Lung microvascular endothelial cell (primary cell): ENCODE measurements at regions not wholly inside any gene's neighbourhood (a gene's known extent, or its start where the extent isn't known, plus 50 kb on each side); places are given as distances from the start of the nearest gene placed in this dataset.

Source experiments
- DNase-seq, 2 donors: peaks; one replicate each; pipeline versions ENCODE4 v3.0.0 to v3.0.0-alpha.2; 2010; ENCODE audit warnings: low read depth in 2 of 2

DNA sequence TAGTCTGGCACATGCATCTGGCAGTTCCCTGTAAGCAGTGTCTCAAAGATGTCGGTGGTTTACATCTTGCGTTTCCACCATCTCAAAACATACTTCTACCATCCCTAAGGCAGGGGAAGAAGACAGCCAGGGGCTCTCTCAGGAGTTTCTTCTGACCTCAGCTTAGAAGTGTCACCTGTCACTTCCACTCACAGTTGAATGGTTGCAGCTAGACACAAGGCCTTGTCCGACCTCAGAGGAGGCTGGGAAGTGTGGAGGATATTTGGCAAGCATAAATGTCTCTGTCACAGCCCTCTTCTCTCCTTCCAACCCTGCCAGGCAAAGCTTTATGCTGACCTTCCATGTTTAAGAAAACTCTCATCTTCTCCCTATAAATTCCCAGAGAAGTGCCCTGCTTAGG lies 193.3 kb downstream of the HERPUD2 start:
- DNase-seq, result no peak

DNA sequence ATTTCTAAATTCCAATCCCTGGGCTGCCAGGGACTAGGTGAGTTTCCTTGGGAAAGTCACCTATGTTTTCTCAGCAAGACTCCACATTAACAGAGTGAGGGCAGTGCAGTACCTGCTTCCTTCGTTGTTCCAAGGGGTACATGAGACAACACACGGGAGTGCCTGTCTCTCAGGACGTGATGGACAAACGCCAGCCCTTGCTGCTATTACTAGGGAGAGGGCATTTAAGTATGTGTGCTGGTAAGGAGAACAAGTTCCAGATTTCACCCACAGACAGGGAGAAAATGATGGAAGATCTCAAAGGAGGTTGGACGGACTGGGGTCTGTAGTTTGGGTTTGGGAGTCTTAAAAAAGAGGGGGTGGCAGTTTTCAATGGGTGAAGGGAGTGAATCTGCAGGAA lies 195.7 kb downstream of the HERPUD2 start:
- DNase-seq, result no peak

DNA sequence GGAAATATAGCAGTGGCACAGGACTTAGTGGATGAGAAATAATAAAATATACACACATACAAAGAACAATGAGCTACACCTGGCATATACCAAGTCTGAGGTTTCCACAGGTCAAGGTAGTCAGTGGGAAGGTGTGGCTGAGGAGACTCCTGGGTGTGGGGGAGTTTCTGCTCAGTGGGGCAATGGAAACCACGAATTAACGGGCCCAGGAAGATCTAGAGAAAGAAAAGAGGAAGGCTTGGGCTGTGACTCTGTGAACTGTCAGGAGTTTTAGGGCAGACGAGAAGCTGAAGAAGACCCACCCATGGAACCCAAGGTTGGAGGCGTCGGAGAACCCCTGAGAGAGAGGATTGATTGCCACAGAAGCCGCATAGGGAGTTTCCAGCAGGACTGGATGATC lies 196.5 kb downstream of the HERPUD2 start:
- no peak for DNase-seq

DNA sequence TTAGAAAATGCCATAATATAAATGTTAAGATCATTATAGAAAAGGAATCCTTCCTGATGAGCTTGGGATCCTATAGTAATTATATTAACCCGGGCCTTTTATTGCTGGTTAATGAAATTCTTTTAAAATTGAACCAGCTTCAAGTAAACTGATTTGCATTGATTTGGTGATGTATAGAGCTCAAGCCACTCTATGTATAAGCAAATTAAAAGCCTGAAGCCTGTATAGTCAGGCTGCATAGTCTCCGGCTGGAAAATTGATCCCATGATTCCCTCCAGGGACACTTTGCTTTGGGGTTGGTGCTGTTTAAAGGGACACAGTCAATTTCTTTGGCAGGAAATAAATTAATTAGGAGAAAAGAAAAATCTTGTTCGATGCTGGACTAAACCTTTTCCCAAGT lies 199.1 kb downstream of the HERPUD2 start:
- DNase-seq, result no peak

DNA sequence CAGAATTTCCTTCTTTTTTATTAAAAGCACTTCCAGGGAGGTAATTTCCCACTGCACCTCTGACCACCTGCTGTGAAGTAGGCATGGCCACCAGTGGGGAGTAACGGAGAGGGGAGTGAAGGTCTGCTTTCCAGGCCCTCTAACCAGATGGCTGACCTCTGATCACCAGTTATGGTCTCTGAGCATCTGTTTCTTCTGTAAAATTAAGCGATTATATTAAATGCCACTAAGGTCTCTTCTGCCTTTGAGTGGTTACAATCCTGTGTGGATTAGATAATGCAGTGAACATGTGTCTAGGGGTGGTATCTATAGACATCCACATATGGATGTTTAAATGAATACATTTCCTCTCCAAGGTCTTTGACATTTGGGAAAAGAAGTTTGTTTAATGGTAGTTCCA lies 199.6 kb downstream of the HERPUD2 start:
- no peak for DNase-seq

DNA sequence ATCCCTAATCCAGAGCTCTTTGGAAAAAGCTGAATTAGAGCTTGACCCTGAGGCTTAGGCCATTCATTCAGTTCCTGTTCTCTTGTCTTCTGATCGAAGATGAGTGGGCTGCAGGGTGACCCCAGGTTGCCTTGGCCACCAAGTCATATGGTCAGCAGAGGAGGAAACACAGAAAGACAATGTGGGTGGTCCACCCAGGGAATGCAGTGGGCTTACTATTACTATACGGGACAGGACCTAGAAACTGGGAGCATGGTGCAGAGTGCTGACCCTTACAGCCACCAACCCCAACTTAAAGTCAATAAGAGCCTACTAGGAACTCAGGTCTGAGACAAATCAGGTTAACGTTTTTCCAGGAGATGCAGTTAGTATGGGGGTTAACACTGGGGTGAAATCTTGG lies 200.5 kb downstream of the HERPUD2 start:
- DNase-seq, result no peak

DNA sequence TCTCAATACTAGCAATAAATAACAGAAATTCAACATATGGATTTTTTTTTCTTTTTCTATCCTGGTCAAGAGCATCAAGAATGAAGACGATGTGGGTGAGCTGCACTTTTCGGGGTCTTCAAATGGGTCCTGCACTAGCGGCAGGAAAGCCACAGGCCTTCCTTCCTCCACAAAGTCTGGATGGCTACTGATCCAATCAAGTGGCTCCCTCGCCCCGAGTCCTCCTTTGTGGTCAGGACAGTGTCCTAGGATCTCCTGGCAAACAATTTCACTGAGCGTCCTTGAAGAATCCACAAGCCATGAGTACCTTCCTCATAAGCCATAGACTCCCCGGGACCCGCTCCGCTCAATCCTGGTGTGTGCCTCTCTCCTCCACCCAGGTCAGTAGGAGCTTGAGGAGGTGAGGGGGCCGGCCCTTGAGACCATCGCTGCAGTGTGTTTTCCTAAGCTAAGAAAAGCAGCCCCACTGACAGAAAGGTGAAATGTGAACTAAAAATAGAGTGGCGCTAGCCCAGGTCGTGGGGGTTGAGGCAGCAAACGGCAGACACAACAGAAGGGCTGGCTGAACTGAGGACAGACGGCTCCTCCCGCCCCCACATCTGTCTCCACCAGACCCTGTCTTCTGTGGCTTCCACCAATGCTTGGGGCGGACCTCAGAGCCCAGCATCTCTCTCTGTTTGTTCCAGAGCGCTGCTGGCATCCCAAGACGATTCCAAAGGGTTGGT lies 202.3 kb downstream of the HERPUD2 start:
- no peak for DNase-seq

DNA sequence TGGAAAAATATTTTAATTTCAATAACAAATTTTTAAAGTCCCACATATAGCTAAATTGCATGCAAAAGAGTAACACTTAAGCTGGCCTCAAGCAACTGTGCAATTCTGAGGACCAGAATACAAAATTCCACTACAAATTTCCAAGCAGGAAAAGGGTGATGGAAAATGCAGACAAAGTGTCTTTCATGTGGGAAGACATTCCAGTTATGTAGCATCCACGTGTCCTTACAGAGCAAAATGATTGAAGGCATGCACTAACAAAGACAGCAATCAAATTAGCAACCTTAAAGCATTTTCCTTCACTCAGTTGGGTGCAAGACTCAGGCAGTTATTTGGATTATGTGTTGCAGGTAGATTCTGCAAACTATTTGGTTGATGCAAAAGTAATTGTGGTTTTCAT lies 203.7 kb downstream of the HERPUD2 start:
- DNase-seq, result no peak

DNA sequence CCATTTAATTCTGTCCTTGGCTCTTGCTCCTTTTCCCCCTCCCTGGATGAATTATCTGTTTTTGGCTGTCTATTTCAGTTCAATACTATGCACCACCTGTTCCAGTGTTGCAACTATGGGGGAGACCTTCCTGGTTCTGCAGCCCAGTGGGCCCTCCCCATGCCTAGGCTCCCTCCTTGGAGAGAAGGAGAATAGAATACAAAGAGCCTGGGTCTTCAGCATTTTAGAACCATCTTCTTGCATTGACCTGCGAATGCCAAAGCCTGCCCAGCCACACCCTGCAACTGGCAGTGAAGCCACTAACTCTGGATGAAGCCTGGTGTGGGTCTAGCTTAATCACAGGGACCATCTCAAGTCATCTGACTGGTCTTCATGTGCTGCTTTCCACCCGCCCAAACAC lies 207.1 kb downstream of the HERPUD2 start:
- DNase-seq, result no peak

DNA sequence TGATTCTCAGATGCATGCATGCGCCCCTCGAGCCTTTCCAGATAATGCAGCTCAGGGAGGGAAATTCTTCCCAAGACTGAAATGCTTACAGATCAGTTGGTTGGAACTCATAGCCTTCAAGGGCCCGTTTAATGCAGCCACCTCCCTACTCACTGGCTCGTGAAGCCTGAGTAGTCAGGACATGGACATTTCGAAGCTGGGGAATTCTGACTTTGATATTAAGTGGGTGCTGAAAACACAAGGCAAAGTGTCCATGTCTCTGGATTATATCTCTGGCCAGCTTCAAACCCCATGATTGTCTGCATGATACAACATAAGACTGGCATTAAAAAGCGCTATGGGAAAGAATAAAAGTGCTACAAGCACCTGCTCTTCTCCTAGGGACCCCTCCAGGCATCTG lies 207.5 kb downstream of the HERPUD2 start:
- no peak for DNase-seq

DNA sequence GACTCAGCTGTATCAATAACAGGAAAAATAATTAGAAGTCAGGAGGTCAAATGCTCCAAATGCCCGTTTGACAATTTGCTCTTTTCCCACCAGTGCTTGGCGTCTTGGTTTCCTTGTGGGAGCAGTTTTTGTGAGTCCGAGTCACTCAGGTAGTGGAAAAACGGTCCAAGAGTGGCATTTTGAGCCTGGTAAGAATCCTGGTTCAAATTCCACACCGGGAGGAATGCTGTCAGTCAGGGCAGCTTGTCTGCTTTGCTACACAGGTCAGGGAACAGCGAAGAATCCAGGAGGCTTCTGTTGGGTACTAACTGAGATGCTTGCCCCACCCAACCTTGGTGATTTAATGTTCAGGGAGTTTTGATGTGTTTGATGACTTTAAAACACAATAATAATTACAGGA lies 209.5 kb downstream of the HERPUD2 start:
- no peak for DNase-seq

DNA sequence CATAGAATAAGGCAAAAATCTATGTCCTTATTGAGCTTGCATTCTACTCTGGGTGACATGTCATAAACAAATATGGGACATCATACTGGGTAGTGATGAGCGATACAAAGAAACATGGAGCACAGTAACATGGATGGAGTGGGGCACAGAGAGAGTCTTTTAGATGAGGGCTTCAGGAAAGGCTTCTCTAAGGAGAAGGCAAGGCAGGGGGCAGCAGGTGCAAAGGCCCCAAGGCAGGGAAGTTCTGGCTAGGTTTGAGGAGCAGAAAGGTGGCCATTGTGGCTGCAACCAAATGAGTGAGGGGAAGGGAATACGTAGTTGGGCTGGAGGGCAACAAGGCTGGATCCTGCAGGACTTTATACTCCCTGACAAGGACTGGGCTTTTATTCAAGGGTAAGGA lies 211.4 kb downstream of the HERPUD2 start:
- no peak for DNase-seq

DNA sequence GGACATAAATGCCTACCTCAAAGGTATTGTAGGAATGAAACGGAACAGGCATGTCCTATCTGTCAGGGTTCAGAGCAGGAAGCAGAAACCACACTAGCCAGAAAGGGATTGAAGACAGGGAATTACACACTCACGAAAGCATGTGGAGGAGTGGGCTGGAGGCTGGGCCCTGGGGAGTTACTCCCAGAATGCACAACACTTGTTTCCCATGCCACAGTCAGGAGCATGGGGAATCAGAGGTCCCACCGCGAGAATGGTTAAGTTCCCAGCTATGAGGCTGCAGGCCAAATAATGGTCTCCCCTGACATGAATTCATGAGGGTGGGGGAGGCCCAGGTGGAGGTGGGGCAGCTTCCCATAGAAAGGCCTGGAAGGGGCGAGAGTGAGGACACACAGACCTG lies 212.7 kb downstream of the HERPUD2 start:
- no peak for DNase-seq

DNA sequence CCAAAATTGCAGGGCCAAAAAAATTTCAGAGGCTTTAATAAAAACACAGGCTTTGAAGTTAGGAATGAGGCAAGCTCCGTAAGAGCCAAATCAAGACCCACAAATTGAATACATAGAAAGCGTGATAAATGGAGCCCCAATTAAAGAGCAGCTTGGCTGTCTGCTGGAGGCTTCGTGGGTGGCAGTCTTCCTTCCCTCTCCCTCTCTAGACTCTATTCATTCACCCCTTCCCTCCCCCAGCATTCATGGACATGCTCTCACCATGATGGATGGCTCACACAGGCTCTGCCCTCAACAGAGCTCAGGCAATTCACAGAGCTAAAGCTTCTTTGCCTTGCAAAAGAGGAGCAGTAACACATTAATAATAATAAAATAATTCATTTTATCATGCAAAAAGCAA lies 214.1 kb downstream of the HERPUD2 start:
- DNase-seq, result no peak

DNA sequence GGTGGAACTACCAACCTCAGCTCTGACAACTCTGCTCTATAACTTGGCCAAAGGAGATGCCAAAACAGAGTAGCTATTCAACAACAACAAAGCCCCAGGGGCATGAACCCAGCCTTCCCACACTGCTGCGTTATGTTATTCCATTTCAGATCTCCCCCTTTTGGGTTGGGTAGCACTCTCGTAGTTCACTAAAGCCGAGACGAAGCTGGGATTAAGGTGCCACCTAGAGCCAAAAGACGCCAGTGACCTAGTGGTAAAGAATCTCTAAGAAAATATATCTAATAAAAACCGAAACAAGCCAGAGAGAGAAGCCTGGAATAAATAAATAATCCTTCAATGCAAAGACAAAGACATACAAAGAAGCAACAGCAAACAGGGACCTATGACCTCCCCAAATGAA lies 217.3 kb downstream of the HERPUD2 start:
- no peak for DNase-seq

DNA sequence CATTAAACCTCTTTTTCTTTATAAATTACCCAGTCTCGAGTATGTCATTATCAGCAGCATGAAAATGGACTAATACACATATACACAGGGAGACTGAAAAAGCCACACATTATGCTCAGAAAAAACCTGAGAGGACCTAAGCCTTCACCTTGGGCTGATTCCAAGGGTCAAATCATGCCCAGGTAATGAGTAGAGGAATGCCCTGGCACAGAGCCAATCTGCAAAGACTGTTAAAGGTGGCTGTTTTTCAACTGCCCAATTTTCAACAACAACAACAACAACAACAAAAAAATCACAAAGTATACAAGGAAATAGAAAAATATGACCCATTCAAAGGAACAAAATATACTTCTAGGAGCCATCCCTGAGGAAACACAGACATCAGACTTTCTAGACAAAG lies 220.2 kb upstream of the TBX20 start:
- DNase-seq, result no peak

DNA sequence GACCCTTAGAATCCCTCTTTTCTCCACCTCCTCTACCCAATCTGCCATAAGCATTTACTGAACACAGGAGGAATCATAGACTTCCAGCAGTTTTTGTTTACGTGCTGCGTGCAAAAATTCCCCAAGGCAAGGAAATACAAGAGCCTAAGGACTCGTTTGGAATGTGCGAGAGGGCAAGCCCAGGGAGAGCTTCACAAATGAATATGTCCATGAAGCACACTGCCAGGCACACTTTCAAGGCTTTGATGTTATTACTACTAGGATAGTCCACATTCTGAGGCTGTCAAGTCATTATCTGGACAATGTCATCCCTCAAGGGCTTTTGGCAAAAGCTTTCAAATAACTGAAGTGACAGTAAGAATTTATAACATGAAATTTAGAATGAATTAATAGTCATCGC lies 214.7 kb upstream of the TBX20 start:
- no peak for DNase-seq

DNA sequence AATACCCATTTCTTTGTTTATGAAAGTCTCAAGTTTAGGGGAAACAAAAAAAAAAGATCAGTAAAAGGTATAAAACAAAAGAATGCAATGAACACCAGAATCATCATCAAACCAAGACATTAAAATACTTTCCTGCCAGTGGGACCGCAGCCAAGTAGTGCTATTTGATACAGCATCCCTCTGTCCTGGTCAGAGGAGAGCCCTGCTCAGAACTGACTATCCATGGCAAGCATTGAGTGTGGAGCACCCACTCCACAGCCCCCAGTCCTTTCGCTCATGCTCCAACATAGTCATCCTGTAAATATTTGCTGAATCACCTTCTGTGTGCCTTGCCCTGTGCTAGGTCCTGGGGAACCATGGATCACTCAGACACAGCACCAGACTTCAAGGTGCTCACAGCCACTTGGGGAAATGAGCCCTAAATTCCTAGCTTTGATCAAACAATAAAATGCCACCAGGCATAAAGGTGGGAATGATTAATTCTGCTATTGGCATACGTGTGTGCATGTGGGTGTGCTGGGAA lies 213.6 kb upstream of the TBX20 start:
- DNase-seq, result no peak

DNA sequence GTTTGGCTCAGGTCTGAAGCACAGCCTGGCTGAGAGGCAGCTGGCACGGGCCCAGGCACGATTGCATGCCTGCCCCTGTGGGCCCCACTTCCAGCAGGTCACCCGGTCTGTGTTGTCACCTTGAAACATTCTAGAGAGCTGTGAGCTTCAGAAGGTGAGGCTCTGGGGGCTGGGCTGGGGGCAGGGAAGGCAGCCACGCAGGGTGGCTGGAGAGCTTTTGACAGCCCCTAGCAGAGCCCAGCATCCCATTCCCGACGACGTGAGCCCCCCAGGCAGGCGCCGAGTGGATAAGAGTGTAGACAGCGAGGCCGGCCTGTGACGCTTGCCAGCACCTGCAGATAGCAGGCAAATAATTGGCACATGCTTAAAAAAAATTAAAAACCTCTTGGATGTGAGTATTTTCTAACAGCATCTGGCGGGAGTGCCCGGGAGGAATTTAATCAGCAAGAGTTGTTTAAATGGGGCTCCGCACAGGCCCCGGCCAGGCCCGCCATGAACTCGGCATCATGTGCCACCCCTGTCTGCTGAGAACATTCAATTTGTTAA lies 212.0 kb upstream of the TBX20 start:
- DNase-seq, result no peak

DNA sequence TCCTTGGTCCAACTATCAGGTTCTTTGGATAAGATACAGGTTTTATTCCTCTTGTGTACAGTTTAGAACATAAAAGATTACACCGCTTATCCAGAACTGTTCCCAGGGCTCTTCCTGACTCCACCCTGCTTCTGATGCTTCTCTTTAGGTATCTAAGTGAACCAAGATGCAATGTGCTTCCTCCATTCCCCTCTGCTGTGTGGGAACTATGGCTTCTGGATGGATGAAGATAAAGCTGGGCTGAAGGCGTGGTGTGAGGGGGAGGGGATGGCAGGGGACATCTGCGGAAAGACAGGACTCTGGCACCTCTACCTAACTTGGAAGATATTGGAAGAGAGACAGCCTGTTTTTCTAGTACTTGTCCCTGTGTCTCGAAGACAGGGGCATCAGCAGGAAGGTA lies 209.9 kb upstream of the TBX20 start:
- no peak for DNase-seq

DNA sequence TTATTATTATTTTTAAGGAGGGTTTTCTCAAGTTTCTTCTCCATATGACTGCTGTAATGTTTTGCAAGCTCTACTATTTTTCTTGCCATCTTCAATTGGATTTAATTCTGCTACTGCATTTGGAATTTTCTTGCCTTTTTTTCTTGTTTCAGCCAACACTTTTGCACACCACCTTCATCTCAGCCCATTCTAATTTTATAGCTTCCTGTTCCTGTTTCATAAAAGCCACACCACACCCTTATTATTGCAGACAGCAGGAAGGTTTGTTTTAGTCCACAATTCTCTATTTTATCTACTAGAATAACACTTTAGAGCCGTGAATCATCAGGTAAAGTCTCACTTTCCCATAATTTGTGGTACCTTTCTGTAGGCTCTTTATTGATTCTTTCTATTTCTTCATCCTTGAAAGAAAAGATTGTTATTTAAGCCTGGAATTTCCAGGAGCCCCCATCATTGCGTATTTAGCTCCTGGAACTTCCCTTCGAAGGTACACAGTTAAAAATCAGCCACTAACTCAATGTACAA lies 209.3 kb upstream of the TBX20 start:
- no peak for DNase-seq

DNA sequence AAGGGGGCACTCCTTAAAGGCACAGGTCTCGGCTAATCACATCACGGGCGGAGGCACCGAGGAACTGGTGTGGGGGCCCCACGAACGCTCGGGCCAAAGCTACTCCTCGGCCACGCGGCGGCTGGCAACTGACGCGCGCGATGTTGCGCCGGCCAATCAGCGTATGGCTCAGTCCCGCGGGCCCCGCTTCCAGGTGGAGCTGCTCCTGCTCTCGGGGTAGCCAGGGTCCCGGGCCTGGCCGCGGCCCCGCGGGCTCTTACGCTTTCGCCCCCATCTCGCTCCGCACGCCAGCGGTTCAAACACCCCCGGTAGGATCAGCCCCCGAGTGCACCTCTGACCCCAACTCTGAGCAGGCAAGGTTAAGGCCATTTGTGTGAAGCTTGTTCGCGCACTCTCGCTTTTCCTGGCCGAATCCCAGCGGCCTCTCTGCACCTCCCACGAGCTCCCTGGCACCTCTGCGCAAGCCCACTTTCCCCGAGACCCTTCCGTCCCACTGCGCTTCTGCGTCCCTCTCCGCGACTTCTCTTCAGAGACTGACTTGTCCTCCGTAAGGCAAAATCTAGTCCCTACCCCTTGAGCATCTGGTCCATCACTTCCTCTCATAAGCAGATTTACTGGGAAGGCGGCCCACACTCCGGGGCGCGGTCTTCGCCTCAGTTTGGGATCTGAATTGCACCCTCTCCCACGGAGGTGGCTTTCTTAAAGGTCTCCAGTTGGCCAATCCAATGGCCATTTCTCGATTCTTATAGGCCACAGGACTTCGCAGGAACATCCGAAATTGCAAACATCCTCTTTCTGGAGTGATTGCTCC lies 200.9 kb upstream of the TBX20 start:
- no peak for DNase-seq
